ENCODE measurements at regions not wholly inside any gene's neighbourhood (a gene's known extent, or its start where the extent isn't known, plus 50 kb on each side); places are given as distances from the start of the nearest gene placed in this dataset.

GRCh38 chr14:41521891-41522290, 84.8 kb upstream of the LRFN5 start:
- TF ChIP-seq CTCF (IDR thresholded peaks at IDR 0.05), result no peak
- TF ChIP-seq POLR2A (IDR thresholded peaks at IDR 0.05), result no peak
- TF ChIP-seq EP300 (IDR thresholded peaks at IDR 0.05), result no peak
- TF ChIP-seq POLR2AphosphoS5 (IDR thresholded peaks at IDR 0.05), result no peak
